Osteoblast (primary cell): ENCODE measurements at regions not wholly inside any gene's neighbourhood (a gene's known extent, or its start where the extent isn't known, plus 50 kb on each side); places are given as distances from the start of the nearest gene placed in this dataset.

Source experiments
- DNase-seq: peaks from one replicate; pipeline ENCODE4 v3.0.0; 2011; ENCODE audit warnings: low spot score, mixed read lengths; ENCODE audit not compliant: insufficient read length; ENCODE audit errors: missing footprints
- H2AFZ ChIP-seq: 2 replicates; pipeline ENCODE4 v1.6.0; 2011; ENCODE audit warnings: mild to moderate bottlenecking, low read length
- H3K27ac ChIP-seq: 2 replicates; pipeline ENCODE4 v1.5.1; 2011; ENCODE audit warnings: mild to moderate bottlenecking, low read depth, low read length, moderate library complexity
- H3K27me3 ChIP-seq: 2 replicates; pipeline ENCODE4 v1.6.0; 2012; ENCODE audit warnings: mild to moderate bottlenecking, control low read depth, inconsistent platforms, low read length, moderate library complexity; ENCODE audit not compliant: insufficient read depth
- H3K36me3 ChIP-seq: 2 replicates; pipeline ENCODE4 v1.5.1; 2011; ENCODE audit warnings: mild to moderate bottlenecking, low read length, control low read depth, moderate library complexity; ENCODE audit not compliant: insufficient read depth
- H3K4me1 ChIP-seq: 2 replicates; pipeline ENCODE4 v1.5.1; 2011; ENCODE audit warnings: mild to moderate bottlenecking, low read length, control low read depth, moderate library complexity; ENCODE audit not compliant: insufficient read depth
- H3K4me2 ChIP-seq: 2 replicates; pipeline ENCODE4 v1.6.0; 2011; ENCODE audit warnings: mild to moderate bottlenecking, low read length; ENCODE audit not compliant: insufficient read depth
- H3K4me3 ChIP-seq: fragments of 200-600 bp; sonication (generic); 3 replicates; pipeline ENCODE4 v1.5.1; 2012; ENCODE audit warnings: mild to moderate bottlenecking, low read length, inconsistent platforms; ENCODE audit not compliant: insufficient read depth
- H3K79me2 ChIP-seq: 2 replicates; pipeline ENCODE4 v1.6.0; 2012; ENCODE audit warnings: mild to moderate bottlenecking, low read length, control low read depth, inconsistent platforms; ENCODE audit not compliant: insufficient read depth
- H3K9me3 ChIP-seq: 2 replicates; pipeline ENCODE4 v1.5.1; 2011; ENCODE audit warnings: low read depth, low read length, control low read depth
- H4K20me1 ChIP-seq: 2 replicates; pipeline ENCODE4 v1.6.0; 2012; ENCODE audit warnings: mild to moderate bottlenecking, low read length, control low read depth; ENCODE audit not compliant: insufficient read depth
- CTCF ChIP-seq: IDR thresholded peaks from 2 replicates; pipeline ENCODE4 v1.5.1; 2011; ENCODE audit warnings: mild to moderate bottlenecking, low read depth, low read length, moderate library complexity; ENCODE audit errors: extremely low read depth

- H3K27me3 ChIP-seq, result no peaks in the 10 kb centered on the region
- no peak for DNase-seq
- H4K20me1 ChIP-seq, result no peaks in the 10 kb centered on the region
- no peaks in the 10 kb centered on the region for H3K4me1 ChIP-seq
- H3K27ac ChIP-seq, result no peak overlapping the region
- TF ChIP-seq CTCF, result no peak
- no peak overlapping the region for H3K4me3 ChIP-seq
- H2AFZ ChIP-seq, result no peak overlapping the region
- H3K4me2 ChIP-seq, result no peak overlapping the region
- H3K79me2 ChIP-seq, result no peaks in the 10 kb centered on the region
- H3K9me3 ChIP-seq, result no peaks in the 10 kb centered on the region
- no peaks in the 10 kb centered on the region for H3K36me3 ChIP-seq
Measured at GRCh38 chr1:226467443-226467842, 59.5 kb upstream of the PARP1 start.

DNA sequence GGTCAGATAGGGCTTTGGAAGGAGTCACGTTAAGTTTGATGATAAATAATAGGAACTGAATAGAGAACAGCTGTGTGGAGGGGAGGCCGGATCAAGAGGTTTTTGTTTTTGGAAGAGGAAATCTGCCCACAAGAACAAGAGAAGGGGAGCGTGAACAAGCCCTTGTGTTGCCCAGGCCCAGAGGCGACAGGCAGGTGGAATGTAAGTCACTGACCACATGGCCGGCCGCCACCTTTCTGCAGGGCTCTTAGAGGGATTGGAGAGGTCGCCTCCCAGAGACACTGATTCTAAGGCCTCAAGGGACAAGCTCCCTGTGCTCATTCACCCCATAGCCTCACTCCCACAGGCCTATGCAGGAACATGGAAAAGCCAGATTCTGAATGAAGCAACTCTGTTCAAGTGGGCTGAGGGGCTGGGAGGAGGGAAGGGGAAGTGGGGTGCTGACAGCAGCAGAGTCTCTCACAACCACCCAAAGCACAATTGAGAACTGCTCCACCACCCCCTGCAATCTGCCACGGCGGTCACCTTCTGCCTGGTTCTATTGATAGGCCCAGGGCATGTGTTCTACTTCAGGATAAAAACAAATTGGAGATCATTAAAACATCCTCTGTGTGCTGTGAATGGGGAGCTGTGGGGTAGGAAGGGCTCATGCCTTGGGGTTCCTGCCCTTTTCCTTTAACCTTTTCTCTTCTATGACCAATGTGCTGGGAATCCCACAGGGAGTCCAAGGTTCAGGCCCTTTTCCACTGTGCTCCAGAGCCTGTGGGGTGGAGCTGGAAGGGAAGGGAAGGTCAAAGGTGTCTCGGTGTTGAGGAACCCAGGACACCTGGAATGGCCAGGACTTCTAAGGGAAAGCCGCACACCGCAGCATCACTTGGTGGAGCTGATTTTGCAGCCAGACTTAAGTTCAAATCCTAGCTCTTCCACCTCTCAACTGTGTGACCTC lies 63.3 kb upstream of the PARP1 start:
- H3K27ac ChIP-seq, result no peak overlapping the region

DNA sequence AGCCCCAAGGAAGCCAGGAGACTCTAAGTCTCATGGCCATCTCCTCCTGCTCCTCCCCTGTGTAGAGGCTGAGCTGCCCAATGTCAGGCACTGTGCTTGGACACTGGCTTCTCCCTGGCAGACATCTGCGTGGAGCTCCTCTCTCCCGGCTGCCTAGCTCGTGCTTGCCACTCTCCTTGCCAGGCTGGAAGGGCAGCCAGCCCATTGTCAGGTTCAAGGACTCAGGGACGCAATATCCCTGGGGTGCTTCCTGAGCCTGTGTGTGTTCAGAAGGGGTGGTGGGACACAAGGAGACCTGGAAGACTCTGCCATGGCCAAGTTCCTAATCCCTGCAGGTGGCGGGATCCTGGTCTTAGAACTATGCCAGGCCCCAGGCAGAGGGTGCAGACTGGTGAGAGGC lies 65.4 kb upstream of the PARP1 start:
- no peak overlapping the region for H2AFZ ChIP-seq
- DNase-seq, result no peak
- TF ChIP-seq CTCF, result no peak

More for the DNA sequence above, 63.3 kb upstream of the PARP1 start:
- no peak overlapping the region for H3K4me3 ChIP-seq
- H3K27me3 ChIP-seq, result peaks cover 6% of the 10 kb centered on the region
- no peak overlapping the region for H3K4me2 ChIP-seq
- H3K4me1 ChIP-seq, result no peaks in the 10 kb centered on the region
- H3K79me2 ChIP-seq, result no peaks in the 10 kb centered on the region
- no peaks in the 10 kb centered on the region for H3K36me3 ChIP-seq
- H2AFZ ChIP-seq, result no peak overlapping the region
- no peak for TF ChIP-seq CTCF
- H4K20me1 ChIP-seq, result no peaks in the 10 kb centered on the region
- no peak for DNase-seq
- H3K9me3 ChIP-seq, result no peaks in the 10 kb centered on the region

GRCh38 chr1:226474041-226474440 lies 66.1 kb upstream of the PARP1 start:
- Histone ChIP-seq H3K36me3 (no peaks in the 10 kb centered on the region), H3K4me1 (no peaks in the 10 kb centered on the region), H3K4me2 (no peak overlapping the region), H3K4me3 (no peak overlapping the region), H3K9me3 (no peaks in the 10 kb centered on the region), H3K27me3 (peaks cover 9% of the 10 kb centered on the region), H2AFZ (no peak overlapping the region), H3K27ac (no peak overlapping the region), H3K79me2 (no peaks in the 10 kb centered on the region), H4K20me1 (no peaks in the 10 kb centered on the region)
- no peak for TF ChIP-seq CTCF
- DNase-seq, result no peak

More for the DNA sequence above, 65.4 kb upstream of the PARP1 start:
- no peak overlapping the region for H3K4me2 ChIP-seq
- no peak overlapping the region for H3K27ac ChIP-seq
- H4K20me1 ChIP-seq, result no peaks in the 10 kb centered on the region
- H3K4me3 ChIP-seq, result no peak overlapping the region
- H3K36me3 ChIP-seq, result no peaks in the 10 kb centered on the region
- H3K4me1 ChIP-seq, result no peaks in the 10 kb centered on the region
- H3K79me2 ChIP-seq, result no peaks in the 10 kb centered on the region
- no peaks in the 10 kb centered on the region for H3K9me3 ChIP-seq
- H3K27me3 ChIP-seq, result peaks cover 9% of the 10 kb centered on the region
